ENCODE measurements at regions not wholly inside any gene's neighbourhood (a gene's known extent, or its start where the extent isn't known, plus 50 kb on each side); places are given as distances from the start of the nearest gene placed in this dataset.

GRCh38 chr7:52980129-52980528 is 55.3 kb upstream of the POM121L12 start:
- no peak for DNase-seq (ENCODE audit: low read depth in 4 of 4, low spot score in 3 of 4)

- no peak for DNase-seq (ENCODE audit: low read depth in 4 of 4, low spot score in 3 of 4)
Measured at GRCh38 chr7:52973126-52973525, 62.3 kb upstream of the POM121L12 start.

GRCh38 chr7:52962402-52963076 is 72.9 kb upstream of the POM121L12 start:
- no peak for DNase-seq (ENCODE audit: low read depth in 4 of 4, low spot score in 3 of 4)

DNA sequence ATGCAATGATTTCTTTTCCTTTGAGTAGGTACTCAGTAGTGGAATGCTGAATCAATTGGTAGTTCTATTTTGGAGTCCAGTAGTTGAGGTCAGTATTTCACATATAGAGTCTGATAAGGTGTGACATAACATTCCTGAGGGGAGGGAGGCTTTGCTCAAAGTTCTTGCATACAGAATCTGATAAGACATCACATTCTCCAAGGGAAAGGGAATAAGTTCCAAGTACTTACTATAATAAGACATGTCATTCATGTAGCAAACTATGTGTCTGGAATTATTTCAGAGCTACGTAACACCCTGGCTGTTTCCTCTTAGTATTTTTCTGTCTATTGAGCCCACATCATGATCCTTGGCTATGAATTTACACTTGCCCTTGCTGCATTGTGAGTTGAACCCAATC is 74.3 kb upstream of the POM121L12 start:
- no peak for DNase-seq (ENCODE audit: low read depth in 4 of 4, low spot score in 3 of 4)

DNA sequence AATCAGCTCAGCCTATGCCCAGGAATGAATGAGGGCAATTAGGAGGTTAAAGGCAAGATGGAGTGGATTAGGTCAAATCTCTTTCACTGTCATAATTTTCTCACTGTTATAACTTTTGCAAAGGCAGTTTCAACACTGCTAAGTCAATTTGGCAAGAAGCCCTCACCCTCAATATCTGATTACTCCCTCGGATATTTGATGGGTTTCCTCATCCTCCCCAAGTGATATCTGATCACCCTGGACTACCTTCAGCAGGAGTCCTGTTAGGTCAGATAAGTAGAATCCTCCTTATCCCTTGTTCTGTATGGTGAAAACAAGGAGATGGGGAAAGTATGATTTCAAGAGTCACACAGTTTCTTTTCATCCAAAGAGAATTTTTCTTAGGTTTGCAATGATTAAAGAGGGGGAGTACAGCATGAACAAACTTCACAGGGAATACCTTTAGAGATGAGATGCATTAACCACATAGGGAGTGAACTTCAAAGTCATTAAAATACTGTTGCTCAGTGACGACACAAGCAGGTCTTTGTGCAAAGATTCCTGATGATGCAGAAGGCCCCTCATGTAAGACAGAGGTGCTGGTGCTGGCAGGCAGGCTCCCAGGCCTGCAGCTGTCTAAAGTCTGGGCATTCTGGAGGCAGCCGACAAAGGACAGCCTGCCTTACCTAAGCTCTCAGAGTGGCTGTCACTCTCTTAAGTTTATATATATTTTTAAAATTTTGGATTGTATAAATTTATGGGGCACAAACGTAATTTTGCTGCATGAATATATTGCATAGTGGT is 75.4 kb upstream of the POM121L12 start:
- DNase-seq (ENCODE audit: low read depth in 4 of 4, low spot score in 3 of 4): no peak

- DNase-seq (ENCODE audit: low read depth in 4 of 4, low spot score in 3 of 4): no peak
Measured at GRCh38 chr7:52959336-52959735, 76.1 kb upstream of the POM121L12 start.

DNA sequence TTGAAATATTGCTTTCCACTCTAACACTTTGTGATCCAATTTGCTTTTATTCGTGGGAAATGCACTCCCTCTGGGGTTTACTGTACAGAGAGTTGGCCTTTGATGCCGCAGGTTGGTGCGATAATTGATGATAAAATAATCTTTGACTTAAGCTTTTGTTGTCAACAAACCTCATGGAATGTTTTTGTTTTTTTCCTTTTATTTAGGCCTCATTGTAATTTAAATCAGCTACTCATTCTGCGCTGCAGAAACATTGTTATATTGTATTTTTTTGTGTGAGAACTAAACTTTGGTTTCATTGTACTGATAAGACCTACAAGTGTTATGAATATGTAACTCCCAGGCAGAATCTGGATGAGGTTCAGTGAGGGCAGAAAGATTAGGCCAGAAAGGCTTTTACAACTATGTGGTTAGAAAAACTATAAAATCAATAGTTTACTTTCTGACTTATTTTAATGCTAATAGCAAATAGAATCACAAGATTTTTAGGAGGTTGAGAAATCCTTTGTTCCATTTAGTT is 76.8 kb upstream of the POM121L12 start:
- DNase-seq (ENCODE audit: low read depth in 4 of 4, low spot score in 3 of 4): no peak

DNA sequence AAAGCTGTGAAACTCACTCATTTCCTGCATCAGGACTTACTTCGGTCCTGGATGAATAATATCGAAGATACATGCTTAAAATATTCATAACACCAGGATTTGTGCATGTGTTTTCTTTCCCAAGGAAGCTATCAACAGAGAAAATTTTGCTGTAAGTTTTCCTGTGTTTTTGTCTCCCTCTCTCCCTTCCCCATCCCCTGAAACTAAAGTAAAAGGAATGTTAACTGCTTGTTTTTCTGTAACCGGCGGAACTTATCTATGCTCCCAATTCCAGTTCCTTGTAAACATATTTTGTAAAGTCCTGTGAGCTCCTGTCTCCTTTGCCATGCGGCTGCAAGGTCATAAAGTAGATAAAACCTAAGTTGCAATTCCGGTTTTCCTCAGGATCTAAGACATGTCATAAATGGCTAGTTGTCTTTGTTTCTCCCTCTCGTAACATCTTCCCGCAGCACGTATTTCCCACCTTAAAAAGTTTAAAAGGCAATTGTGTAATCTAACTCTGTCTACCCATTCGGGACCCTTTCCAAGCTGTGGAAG is 79.0 kb upstream of the POM121L12 start:
- no peak for DNase-seq (ENCODE audit: low read depth in 4 of 4, low spot score in 3 of 4)

- DNase-seq (ENCODE audit: low read depth in 4 of 4, low spot score in 3 of 4): no peak
Measured at GRCh38 chr7:52955522-52955921, 79.9 kb upstream of the POM121L12 start.

GRCh38 chr7:52944921-52945320 is 90.5 kb upstream of the POM121L12 start:
- no peak for DNase-seq (ENCODE audit: low read depth in 4 of 4, low spot score in 3 of 4)

DNA sequence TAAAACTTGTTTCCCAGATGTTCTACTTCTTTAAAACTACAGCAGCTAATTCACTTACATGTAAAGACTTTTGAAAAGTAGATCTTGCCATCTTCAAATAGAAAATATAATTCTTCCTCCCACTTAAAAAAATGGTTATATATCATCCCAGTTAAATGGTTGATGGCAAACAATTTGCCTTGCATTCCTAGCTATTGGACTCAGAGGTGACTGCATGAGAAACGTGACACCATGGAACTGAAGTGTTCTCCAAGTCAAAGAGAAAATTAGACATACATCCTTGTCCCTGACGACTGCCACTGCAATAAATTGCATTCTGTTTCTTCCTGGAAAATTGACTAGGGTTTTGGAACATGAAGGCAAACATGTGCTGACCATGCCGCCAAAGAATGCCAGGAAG is 95.0 kb upstream of the POM121L12 start:
- peak in 1 of 4 donors; percentile 8 for DNase-seq (ENCODE audit: low read depth in 4 of 4, low spot score in 3 of 4)

DNA sequence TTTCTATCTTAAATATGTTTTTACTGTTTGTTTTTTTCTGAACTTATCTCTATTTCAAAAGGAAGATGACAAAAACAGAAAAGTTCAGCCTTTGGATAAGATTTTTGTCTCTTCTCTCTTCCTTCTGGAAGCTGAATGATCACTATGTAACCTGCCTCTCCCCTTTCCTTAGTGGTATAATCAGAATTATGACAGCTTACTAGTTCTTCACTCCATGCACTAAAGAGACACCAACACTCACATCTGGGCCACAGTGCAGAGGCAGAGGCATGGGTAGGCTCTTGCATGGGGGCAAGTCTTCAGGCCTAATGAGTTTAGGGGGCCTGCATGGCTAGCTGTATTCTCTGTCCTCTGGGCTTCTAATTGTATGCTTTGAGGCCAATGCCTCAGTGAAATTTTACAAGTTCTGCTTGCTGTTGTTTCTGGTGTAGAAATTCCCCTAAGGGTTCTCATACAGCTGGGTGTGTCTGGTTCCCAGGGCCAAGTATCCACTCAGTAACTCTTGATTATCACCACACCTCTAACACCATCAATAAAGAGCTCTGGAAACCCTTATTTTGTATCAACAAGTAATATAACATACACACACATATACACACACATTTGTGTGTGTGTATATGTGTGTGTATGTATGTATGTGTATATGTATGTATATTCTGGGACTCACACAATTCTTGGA is 96.8 kb upstream of the POM121L12 start:
- DNase-seq (ENCODE audit: low read depth in 4 of 4, low spot score in 3 of 4): no peak

GRCh38 chr7:52936750-52937149 is 98.7 kb upstream of the POM121L12 start:
- DNase-seq (ENCODE audit: low read depth in 4 of 4, low spot score in 3 of 4): no peak

- DNase-seq (ENCODE audit: low read depth in 4 of 4, low spot score in 3 of 4): no peak
Measured at GRCh38 chr7:52928591-52928990, 106.8 kb upstream of the POM121L12 start.

GRCh38 chr7:52925332-52925731 is 110.1 kb upstream of the POM121L12 start:
- DNase-seq (ENCODE audit: low read depth in 4 of 4, low spot score in 3 of 4): no peak

GRCh38 chr7:52920977-52921376 is 114.5 kb upstream of the POM121L12 start:
- DNase-seq (ENCODE audit: low read depth in 4 of 4, low spot score in 3 of 4): no peak

- no peak for DNase-seq (ENCODE audit: low read depth in 4 of 4, low spot score in 3 of 4)
Measured at GRCh38 chr7:52917982-52918578, 117.4 kb upstream of the POM121L12 start.

GRCh38 chr7:52911795-52912194 is 123.6 kb upstream of the POM121L12 start:
- DNase-seq (ENCODE audit: low read depth in 4 of 4, low spot score in 3 of 4): no peak

DNA sequence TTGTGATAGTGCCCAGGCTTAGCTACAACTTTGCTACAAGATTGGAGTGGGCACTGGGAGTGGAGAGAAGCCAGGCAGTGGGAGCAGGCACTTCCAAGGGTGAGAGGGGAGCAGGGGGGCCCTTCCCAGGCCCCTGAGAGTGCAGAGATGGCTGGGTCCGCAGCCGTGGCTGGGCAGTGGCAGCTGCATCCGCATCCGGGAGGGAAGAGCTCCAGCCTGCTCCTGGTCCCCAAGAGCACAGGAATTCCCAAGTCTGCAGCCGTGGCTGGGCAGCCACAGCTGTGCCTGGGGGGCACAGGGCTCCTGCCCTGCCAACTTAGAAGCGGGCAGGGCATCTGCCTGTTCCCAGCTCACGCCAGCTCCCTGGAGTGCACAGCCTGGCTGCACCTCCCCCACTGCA is 124.1 kb upstream of the POM121L12 start:
- no peak for DNase-seq (ENCODE audit: low read depth in 4 of 4, low spot score in 3 of 4)

DNA sequence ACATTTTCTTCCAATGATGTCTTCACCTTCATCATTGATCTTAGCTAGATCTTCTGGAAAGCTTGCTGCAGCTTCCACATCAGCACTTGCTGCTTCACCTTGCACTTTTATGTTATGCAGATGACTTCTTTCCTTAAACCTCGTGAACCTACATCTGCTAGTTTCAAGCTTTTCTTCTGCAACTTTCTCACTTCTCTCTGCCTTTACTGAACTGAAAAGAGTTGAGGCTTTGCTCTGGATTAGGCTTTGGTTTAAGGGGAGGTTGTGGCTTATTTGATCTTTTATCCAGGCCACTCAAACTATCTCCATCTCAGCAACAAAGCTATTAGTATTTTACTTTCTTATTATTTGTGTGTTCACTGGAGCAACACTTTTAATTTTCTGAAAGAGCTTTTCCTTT is 125.5 kb upstream of the POM121L12 start:
- DNase-seq (ENCODE audit: low read depth in 4 of 4, low spot score in 3 of 4): no peak

- no peak for DNase-seq (ENCODE audit: low read depth in 4 of 4, low spot score in 3 of 4)
Measured at GRCh38 chr7:52909131-52909530, 126.3 kb upstream of the POM121L12 start.

Data from left renal pelvis (tissue), 4 donors.